Upper lobe of left lung (tissue), 6 donors: ENCODE measurements at regions not wholly inside any gene's neighbourhood (a gene's known extent, or its start where the extent isn't known, plus 50 kb on each side); places are given as distances from the start of the nearest gene placed in this dataset.
"Not testable (repeated sequence)": the region's sequence is repeated elsewhere in the genome, so short reads cannot be mapped to it uniquely, and the experiment has no call there.

Source experiments
- ATAC-seq, 2 donors: fragments of 200-7000 bp; cut with Tn5 transposase; one replicate each; pipeline ENCODE4 v1.9.1; 2022; ENCODE audit warnings: mild to moderate bottlenecking in 2 of 2, moderate library complexity in 2 of 2; ENCODE audit not compliant: low FRiP score in 2 of 2
- DNase-seq, 2 donors: peaks; one replicate each; pipeline ENCODE4 v3.0.0-alpha.2; 2019 to 2020
- H3K27ac ChIP-seq, 4 donors: fragments of 200-600 bp; sonication (generic); one replicate each; pipeline ENCODE4 v1.5.1; 2016 to 2019
- H3K27me3 ChIP-seq, 4 donors: fragments of 200-600 bp; sonication (generic); one replicate each; pipeline ENCODE4 v1.5.1; 2017 to 2019
- H3K36me3 ChIP-seq, 4 donors: fragments of 200-600 bp; sonication (generic); one replicate each; pipeline ENCODE4 v1.5.1; 2016 to 2019
- H3K4me1 ChIP-seq, 4 donors: fragments of 200-600 bp; sonication (generic); one replicate each; pipeline ENCODE4 v1.5.1; 2018 to 2019
- H3K4me3 ChIP-seq, 4 donors: fragments of 200-600 bp; sonication (generic); one replicate each; pipeline ENCODE4 v1.5.1; 2017 to 2019; ENCODE audit warnings: mild to moderate bottlenecking in 2 of 4, moderate library complexity in 1 of 4
- H3K9me3 ChIP-seq, 4 donors: fragments of 200-600 bp; sonication (generic); one replicate each; pipeline ENCODE4 v1.5.1; 2018 to 2019
- EP300 ChIP-seq, 4 donors: sonication (generic); formaldehyde crosslinking; IDR thresholded peaks; one replicate each; pipeline ENCODE4 v1.5.1; 2017; ENCODE audit warnings: antibody characterized with exemption in 4 of 4, control low read depth in 2 of 4
- POLR2A ChIP-seq, 4 donors: fragments of 450-650 bp; IDR thresholded peaks; one replicate each; pipeline ENCODE4 v1.5.1; 2016 to 2017; ENCODE audit warnings: antibody characterized with exemption in 4 of 4, mild to moderate bottlenecking in 2 of 4
- POLR2AphosphoS5 ChIP-seq, 2 donors: sonication (generic); formaldehyde crosslinking; IDR thresholded peaks; one replicate each; pipeline ENCODE4 v1.5.1; 2017; ENCODE audit warnings: antibody characterized with exemption in 2 of 2
- WGBS, 2 donors: methylation state at CpG; one replicate each; pipeline ENCODE4 v1.1.5; 2017 to 2018; 5-methylcytosine and 5-hydroxymethylcytosine counted together
- TF ChIP-seq, protein P1 (sequence below), 6 experiments: fragments of 450-650 bp in 4 of 6; fragments of 200-600 bp in 2 of 6; sonication (generic) in 2 of 6; IDR thresholded peaks; one replicate each; pipeline ENCODE4 v1.5.1; 2016 to 2019; ENCODE audit warnings: antibody characterized with exemption in 6 of 6
- donor health status: DM: no; HTN: no; CAD: no; lungs with moderate emphysema.
- donor health status: DM: no; HTN: yes; CAD: no; lungs with severe emphysema.

DNA sequence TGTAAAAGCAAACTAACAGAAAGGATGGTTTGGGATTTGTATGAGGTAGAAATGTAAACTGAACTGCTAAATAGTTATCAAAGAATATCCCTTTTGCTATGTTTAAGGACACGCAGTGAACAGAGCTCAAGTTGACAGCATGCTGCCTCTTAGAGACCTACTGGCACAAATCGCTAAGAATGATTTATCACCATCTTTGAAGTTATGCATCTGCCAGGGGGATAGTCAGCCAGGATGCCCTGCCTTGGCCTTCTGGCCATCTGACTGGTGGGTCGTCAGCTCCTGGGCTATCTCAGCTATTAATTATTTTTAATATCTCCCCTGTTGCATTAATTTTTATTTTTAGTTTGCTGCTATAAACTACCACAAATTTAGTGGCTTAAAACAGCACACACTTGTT is 334.8 kb upstream of the KAZN start:
- ATAC-seq = no peak
- Histone ChIP-seq H3K27ac (no peak overlapping the region), H3K4me1 (peaks cover 0 to 3% (median 0%) of the 10 kb centered on the region in 4 donors), H3K27me3 (no peaks in the 10 kb centered on the region), H3K4me3 (no peak overlapping the region), H3K36me3 (no peaks in the 10 kb centered on the region), H3K9me3 (no peaks in the 10 kb centered on the region)
- TF ChIP-seq, protein P1, sequence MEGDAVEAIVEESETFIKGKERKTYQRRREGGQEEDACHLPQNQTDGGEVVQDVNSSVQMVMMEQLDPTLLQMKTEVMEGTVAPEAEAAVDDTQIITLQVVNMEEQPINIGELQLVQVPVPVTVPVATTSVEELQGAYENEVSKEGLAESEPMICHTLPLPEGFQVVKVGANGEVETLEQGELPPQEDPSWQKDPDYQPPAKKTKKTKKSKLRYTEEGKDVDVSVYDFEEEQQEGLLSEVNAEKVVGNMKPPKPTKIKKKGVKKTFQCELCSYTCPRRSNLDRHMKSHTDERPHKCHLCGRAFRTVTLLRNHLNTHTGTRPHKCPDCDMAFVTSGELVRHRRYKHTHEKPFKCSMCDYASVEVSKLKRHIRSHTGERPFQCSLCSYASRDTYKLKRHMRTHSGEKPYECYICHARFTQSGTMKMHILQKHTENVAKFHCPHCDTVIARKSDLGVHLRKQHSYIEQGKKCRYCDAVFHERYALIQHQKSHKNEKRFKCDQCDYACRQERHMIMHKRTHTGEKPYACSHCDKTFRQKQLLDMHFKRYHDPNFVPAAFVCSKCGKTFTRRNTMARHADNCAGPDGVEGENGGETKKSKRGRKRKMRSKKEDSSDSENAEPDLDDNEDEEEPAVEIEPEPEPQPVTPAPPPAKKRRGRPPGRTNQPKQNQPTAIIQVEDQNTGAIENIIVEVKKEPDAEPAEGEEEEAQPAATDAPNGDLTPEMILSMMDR (IDR thresholded peaks at IDR 0.05) = no peak
- no peak for TF ChIP-seq EP300 (IDR thresholded peaks at IDR 0.05)
- TF ChIP-seq POLR2AphosphoS5 (IDR thresholded peaks at IDR 0.05) = no peak
- TF ChIP-seq POLR2A (IDR thresholded peaks at IDR 0.05) = no peak
- 76 to 79% methylated on average over 3 of the region's 3 CpGs for WGBS, 2 donors
- DNase-seq = no peak

DNA sequence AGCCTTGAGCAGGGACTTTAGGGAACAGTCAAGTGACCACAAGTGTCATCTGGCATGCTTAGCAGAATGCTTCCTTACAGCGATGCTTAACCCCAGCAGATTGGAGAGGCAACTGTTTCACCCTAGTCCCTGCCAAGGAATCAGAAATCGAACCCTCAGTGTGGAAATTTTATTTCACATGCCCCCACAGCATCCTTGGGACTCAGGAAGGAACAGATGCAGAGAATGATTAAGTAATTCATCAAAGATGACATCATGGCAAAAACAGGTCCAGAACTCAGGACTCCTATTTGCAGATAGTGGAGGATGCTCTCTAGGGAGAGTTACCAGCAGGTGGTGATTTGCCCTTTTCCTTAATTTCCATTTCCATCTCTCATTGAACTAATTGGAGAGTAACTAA is 333.0 kb upstream of the KAZN start:
- ATAC-seq (no peak), DNase-seq (no peak)
- TF ChIP-seq, protein P1 (IDR thresholded peaks at IDR 0.05) = no peak
- no peak for TF ChIP-seq EP300 (IDR thresholded peaks at IDR 0.05)
- no peak for TF ChIP-seq POLR2AphosphoS5 (IDR thresholded peaks at IDR 0.05)
- TF ChIP-seq POLR2A (IDR thresholded peaks at IDR 0.05) = no peak
- WGBS, 2 donors = 78 to 88% methylated on average over 2 of the region's 2 CpGs
- Histone ChIP-seq H3K36me3 (no peaks in the 10 kb centered on the region), H3K9me3 (no peaks in the 10 kb centered on the region), H3K27ac (no peak overlapping the region), H3K27me3 (no peaks in the 10 kb centered on the region), H3K4me1 (no peaks in the 10 kb centered on the region), H3K4me3 (no peak overlapping the region)

DNA sequence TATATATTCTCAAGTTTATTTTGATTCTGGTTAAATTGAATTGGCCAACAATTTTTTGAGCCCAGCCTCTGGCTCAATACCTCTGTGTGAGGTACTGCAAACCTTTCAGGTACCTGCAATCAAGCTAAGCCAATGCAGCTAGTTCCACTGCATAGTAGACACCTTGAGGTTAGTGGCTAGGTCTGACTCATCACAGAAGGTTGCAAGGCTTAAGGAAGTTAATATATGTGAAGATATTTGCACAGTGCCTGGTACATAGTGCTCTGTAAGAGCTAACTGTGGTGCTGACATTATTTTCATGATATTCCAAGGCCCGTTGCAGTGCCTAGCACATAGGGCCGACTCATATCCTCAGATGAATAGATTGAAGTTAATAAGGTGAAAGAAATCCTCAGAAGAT is 330.5 kb upstream of the KAZN start:
- no peaks in the 10 kb centered on the region for H3K9me3 ChIP-seq
- TF ChIP-seq, protein P1 (IDR thresholded peaks at IDR 0.05) = no peak
- TF ChIP-seq POLR2A (IDR thresholded peaks at IDR 0.05) = no peak
- TF ChIP-seq EP300 (IDR thresholded peaks at IDR 0.05) = no peak
- TF ChIP-seq POLR2AphosphoS5 (IDR thresholded peaks at IDR 0.05) = no peak
- no peak overlapping the region for H3K4me3 ChIP-seq
- no peaks in the 10 kb centered on the region for H3K4me1 ChIP-seq
- H3K27ac ChIP-seq = no peak overlapping the region
- no peaks in the 10 kb centered on the region for H3K36me3 ChIP-seq
- ATAC-seq (no peak), DNase-seq (no peak)
- no peaks in the 10 kb centered on the region for H3K27me3 ChIP-seq
- WGBS, 2 donors = 66 to 74% methylated on average over 2 of the region's 2 CpGs

DNA sequence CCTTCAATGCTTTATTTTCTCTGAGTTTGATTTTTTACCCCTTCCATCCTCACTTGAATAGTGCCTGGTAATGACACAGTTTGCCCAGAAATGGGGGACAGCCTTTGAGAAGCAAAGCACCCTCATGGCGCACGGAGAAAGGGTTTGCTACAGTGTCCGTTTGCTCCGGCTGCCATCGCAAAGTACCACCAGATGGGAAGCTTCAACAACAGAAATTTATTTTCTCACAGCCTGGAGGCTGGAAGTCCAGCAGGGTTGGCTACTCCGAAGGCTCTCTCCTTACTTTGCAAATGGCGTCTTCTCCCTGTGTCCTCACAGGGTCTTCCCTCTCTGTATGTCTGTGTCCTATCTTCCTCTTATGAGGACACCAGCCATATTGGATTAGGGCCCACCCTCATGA is 327.7 kb upstream of the KAZN start:
- Histone ChIP-seq H3K9me3 (no peaks in the 10 kb centered on the region), H3K4me1 (no peaks in the 10 kb centered on the region), H3K27ac (no peak overlapping the region), H3K36me3 (no peaks in the 10 kb centered on the region), H3K27me3 (no peaks in the 10 kb centered on the region), H3K4me3 (no peak overlapping the region)
- 84 to 87% methylated on average over 7 of the region's 7 CpGs for WGBS, 2 donors
- TF ChIP-seq, protein P1 (IDR thresholded peaks at IDR 0.05) = no peak
- TF ChIP-seq EP300 (IDR thresholded peaks at IDR 0.05) (no peak), POLR2A (IDR thresholded peaks at IDR 0.05) (no peak), POLR2AphosphoS5 (IDR thresholded peaks at IDR 0.05) (no peak)
- no peak for DNase-seq
- no peak for ATAC-seq

DNA sequence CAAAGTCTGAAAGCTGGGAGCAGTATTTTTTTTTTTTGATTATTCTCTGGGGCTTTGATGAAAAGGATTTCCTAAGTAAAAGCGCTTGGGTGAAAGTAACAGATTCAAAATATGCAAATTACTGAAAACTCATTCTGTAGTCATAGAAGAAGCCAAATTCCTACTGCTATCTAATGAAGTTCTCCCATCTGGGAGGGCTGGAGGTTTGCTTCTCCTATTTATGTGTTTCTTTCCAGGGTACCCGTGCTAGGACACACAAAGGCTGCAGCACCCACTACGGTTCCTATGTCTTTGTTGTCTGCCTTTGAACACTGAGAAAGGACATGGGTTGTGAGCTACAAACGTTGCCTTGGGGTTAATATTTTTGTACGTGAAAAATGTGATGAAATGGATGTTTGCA is 324.7 kb upstream of the KAZN start:
- Histone ChIP-seq H3K27me3 (no peaks in the 10 kb centered on the region), H3K27ac (no peak overlapping the region), H3K36me3 (no peaks in the 10 kb centered on the region), H3K4me3 (no peak overlapping the region), H3K9me3 (no peaks in the 10 kb centered on the region), H3K4me1 (no peaks in the 10 kb centered on the region)
- TF ChIP-seq POLR2AphosphoS5 (IDR thresholded peaks at IDR 0.05) (no peak), POLR2A (IDR thresholded peaks at IDR 0.05) (no peak), EP300 (IDR thresholded peaks at IDR 0.05) (no peak)
- TF ChIP-seq, protein P1 (IDR thresholded peaks at IDR 0.05) = no peak
- WGBS, 2 donors = 72 to 73% methylated on average over 5 of the region's 5 CpGs
- no peak for ATAC-seq
- no peak for DNase-seq

DNA sequence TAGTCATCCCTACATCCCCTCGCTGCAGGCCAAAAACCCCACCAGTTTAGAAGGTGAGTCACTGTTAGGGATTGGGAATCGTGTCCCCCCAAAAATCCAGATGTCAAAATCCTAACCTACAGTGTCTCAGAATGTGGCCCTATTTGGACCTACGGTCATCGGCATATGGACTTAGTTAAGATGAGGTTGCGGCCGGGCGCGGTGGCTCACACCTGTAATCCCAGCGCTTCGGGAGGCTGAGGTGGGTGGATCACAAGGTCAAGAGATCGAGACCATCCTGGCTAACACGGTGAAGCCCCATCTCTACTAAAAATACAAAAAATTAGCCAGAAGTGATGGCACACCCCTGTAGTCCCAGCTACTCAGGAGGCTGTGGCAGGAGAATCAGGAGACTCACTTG is 318.6 kb upstream of the KAZN start:
- H3K27ac ChIP-seq, H3K4me3 ChIP-seq, H3K9me3 ChIP-seq, H3K27me3 ChIP-seq, H3K36me3 ChIP-seq, ATAC-seq, H3K4me1 ChIP-seq: not testable (repeated sequence)
- peak in 1 of 2 donors; percentile 52 for DNase-seq
- WGBS, 2 donors = 90 to 96% methylated on average over 12 of the region's 12 CpGs
